ENCODE measurements at regions not wholly inside any gene's neighbourhood (a gene's known extent, or its start where the extent isn't known, plus 50 kb on each side); places are given as distances from the start of the nearest gene placed in this dataset.
A peak's percentile ranks its signal among the peaks of the same experiment; 100 is the strongest.

DNA sequence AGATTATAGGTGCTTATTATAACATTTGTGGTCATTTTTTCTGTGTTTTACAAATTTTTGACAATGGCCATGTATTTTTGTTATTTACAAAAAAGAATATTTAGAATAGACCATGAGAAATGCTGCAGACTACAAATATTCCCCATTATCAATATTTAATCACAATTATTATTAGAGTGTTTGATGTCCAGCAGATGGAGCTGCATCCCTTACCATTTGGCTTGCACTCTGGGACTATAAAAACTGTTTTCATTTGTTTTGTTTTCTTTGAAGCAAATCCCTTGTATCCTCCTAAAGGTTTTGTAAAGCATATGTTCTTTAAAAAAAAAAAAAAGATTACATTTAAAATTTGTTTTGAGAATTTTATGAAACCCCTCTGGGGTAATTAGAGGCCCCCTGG lies 85.6 kb upstream of the CXorf66 start:
- TF ChIP-seq RXRA (IDR thresholded peaks at IDR 0.05; ENCODE audit: borderline replicate concordance, low read depth): no peak
- no peak for TF ChIP-seq EZH2phosphoT487 (IDR thresholded peaks at IDR 0.05; ENCODE audit: borderline replicate concordance, low read depth)
- TF ChIP-seq, protein P1, sequence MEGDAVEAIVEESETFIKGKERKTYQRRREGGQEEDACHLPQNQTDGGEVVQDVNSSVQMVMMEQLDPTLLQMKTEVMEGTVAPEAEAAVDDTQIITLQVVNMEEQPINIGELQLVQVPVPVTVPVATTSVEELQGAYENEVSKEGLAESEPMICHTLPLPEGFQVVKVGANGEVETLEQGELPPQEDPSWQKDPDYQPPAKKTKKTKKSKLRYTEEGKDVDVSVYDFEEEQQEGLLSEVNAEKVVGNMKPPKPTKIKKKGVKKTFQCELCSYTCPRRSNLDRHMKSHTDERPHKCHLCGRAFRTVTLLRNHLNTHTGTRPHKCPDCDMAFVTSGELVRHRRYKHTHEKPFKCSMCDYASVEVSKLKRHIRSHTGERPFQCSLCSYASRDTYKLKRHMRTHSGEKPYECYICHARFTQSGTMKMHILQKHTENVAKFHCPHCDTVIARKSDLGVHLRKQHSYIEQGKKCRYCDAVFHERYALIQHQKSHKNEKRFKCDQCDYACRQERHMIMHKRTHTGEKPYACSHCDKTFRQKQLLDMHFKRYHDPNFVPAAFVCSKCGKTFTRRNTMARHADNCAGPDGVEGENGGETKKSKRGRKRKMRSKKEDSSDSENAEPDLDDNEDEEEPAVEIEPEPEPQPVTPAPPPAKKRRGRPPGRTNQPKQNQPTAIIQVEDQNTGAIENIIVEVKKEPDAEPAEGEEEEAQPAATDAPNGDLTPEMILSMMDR (IDR thresholded peaks at IDR 0.05): peak; percentile 60
- TF ChIP-seq, protein P2, sequence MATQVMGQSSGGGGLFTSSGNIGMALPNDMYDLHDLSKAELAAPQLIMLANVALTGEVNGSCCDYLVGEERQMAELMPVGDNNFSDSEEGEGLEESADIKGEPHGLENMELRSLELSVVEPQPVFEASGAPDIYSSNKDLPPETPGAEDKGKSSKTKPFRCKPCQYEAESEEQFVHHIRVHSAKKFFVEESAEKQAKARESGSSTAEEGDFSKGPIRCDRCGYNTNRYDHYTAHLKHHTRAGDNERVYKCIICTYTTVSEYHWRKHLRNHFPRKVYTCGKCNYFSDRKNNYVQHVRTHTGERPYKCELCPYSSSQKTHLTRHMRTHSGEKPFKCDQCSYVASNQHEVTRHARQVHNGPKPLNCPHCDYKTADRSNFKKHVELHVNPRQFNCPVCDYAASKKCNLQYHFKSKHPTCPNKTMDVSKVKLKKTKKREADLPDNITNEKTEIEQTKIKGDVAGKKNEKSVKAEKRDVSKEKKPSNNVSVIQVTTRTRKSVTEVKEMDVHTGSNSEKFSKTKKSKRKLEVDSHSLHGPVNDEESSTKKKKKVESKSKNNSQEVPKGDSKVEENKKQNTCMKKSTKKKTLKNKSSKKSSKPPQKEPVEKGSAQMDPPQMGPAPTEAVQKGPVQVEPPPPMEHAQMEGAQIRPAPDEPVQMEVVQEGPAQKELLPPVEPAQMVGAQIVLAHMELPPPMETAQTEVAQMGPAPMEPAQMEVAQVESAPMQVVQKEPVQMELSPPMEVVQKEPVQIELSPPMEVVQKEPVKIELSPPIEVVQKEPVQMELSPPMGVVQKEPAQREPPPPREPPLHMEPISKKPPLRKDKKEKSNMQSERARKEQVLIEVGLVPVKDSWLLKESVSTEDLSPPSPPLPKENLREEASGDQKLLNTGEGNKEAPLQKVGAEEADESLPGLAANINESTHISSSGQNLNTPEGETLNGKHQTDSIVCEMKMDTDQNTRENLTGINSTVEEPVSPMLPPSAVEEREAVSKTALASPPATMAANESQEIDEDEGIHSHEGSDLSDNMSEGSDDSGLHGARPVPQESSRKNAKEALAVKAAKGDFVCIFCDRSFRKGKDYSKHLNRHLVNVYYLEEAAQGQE (IDR thresholded peaks at IDR 0.05; ENCODE audit: low read depth, low read length): no peak
- TF ChIP-seq YY1 (IDR thresholded peaks at IDR 0.05; ENCODE audit: low read depth): no peak
- TF ChIP-seq, protein P3, sequence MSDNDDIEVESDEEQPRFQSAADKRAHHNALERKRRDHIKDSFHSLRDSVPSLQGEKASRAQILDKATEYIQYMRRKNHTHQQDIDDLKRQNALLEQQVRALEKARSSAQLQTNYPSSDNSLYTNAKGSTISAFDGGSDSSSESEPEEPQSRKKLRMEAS (IDR thresholded peaks at IDR 0.05; ENCODE audit: low read depth): no peak
- no peak for TF ChIP-seq POLR2AphosphoS5 (IDR thresholded peaks at IDR 0.05; ENCODE audit: low read depth, low read length)
- no peak for TF ChIP-seq CHD2 (IDR thresholded peaks at IDR 0.05; ENCODE audit: low read length, partially characterized antibody)
- no peak for TF ChIP-seq ELF1 (IDR thresholded peaks at IDR 0.05)
- TF ChIP-seq RAD21 (IDR thresholded peaks at IDR 0.05; ENCODE audit: low read length): peak; percentile 27
- TF ChIP-seq, protein P4, sequence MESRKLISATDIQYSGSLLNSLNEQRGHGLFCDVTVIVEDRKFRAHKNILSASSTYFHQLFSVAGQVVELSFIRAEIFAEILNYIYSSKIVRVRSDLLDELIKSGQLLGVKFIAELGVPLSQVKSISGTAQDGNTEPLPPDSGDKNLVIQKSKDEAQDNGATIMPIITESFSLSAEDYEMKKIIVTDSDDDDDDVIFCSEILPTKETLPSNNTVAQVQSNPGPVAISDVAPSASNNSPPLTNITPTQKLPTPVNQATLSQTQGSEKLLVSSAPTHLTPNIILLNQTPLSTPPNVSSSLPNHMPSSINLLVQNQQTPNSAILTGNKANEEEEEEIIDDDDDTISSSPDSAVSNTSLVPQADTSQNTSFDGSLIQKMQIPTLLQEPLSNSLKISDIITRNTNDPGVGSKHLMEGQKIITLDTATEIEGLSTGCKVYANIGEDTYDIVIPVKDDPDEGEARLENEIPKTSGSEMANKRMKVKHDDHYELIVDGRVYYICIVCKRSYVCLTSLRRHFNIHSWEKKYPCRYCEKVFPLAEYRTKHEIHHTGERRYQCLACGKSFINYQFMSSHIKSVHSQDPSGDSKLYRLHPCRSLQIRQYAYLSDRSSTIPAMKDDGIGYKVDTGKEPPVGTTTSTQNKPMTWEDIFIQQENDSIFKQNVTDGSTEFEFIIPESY (IDR thresholded peaks at IDR 0.05; ENCODE audit: borderline replicate concordance, low read depth): no peak

Data from SK-N-SH (cell line).